NK-92 treated with Interleukin-12 subunit alpha and Interleukin-12 subunit beta, amount 100 ng/mL, for 24 hours (cell line): ENCODE measurements at regions not wholly inside any gene's neighbourhood (a gene's known extent, or its start where the extent isn't known, plus 50 kb on each side); places are given as distances from the start of the nearest gene placed in this dataset.
"Not testable (repeated sequence)": the region's sequence is repeated elsewhere in the genome, so short reads cannot be mapped to it uniquely, and the experiment has no call there.

ENCODE experiments used
- DNase-seq: peaks from one replicate; lab custom pipeline; 2025; lab: John Stamatoyannopoulos, UW

DNA sequence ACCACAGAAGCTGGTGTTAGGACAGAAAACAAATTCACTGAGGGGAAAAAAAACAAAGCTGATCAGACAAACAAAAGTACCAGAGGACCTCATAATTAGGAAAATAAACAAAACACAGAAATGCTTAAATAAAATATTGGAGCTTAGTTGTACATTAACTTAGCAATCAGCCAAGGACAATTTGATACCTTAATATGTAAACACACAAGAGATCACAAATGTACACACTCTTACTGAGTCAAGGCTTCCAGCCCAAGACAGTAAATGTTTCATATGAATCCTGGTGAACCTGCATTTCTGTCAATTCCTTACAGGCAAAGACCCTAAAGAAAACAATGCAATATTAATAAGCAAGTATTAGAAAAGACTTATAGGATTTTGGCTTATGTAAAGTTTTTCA is 62.0 kb upstream of the SPTLC3 start:
- no peak for DNase-seq

DNA sequence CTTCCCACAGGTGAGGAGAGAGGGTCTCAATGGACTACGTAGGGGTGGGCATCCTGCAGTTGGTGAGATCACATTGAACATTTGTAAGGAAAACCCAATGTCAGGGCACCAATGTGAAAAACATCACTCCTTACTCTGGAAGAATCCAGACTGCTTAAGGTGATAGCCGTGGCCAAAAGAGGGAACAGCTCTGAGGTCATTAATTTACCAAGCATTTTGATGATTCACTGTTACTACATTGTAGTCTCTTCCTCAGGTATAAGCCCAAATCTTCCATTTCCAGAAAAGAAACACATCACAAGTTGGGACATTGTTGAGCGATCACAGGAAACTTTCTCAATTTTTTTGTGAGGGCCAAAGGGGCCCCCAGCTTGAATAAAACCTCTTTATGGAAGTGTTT is 61.1 kb upstream of the SPTLC3 start:
- DNase-seq, result no peak

- DNase-seq, result no peak
These were observed 59.3 kb upstream of the SPTLC3 start for GRCh38 chr20:12949429-12949980.

DNA sequence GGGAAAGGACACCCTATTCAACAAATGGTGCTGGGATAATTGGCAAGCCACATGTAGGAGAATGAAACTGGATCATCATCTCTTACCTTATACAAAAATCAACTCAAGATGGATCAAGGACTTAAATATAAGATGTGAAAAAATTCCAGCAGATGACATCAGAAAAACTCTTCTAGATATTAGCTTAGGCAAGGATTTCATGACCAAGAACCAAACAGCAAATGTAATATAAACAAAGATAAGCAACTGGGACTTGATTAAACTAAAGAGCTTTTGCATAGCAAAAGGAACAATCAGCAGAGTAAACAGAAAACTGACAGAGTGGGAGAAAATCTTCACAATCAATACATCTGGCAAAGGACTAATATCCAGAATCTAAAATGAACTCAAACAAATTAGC is 54.5 kb upstream of the SPTLC3 start:
- not testable (repeated sequence) for DNase-seq

DNA sequence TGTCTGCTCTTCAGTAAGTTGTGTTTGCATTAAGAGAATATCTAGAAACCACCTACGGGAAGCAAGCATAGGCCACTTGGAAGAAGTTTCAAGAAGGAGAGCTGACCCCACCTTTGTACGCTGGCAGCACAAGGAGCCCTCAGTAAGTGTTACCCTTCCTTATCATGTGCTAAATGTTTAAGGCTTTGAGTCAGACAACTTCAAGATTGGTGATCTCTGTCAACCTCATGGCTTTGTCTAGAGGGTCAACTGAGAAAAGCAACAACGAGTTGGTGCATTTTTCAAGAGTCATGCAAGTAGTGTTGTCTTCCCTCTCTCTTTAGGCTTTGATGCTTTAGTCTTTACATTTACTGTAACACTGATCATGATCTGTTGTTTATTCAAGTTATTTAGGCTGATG is 53.2 kb upstream of the SPTLC3 start:
- DNase-seq, result no peak

GRCh38 chr20:12956303-12956702 is 52.5 kb upstream of the SPTLC3 start:
- no peak for DNase-seq

- no peak for DNase-seq
These were observed 50.8 kb upstream of the SPTLC3 start for GRCh38 chr20:12957968-12958367.
